WTC11 (cell line): ENCODE measurements at regions not wholly inside any gene's neighbourhood (a gene's known extent, or its start where the extent isn't known, plus 50 kb on each side); places are given as distances from the start of the nearest gene placed in this dataset.
"Not testable (repeated sequence)": the region's sequence is repeated elsewhere in the genome, so short reads cannot be mapped to it uniquely, and the experiment has no call there.

ENCODE experiments used
- ATAC-seq: fragments of 200-7000 bp; cut with Tn5 transposase; 2 replicates; pipeline ENCODE4 v1.10.0; 2021; ENCODE audit warnings: mild to moderate bottlenecking, moderate library complexity
- CTCF ChIA-PET: fragments of 300-600 bp; sonication (Branson Sonifier 250); formaldehyde crosslinking; loops from one replicate; lab custom pipeline; 2021; ENCODE audit warnings: antibody characterized with exemption; lab: Charles Lee
- POLR2A ChIA-PET: fragments of 350-600 bp; sonication (Branson Sonifier 250); formaldehyde crosslinking; loops from one replicate; lab custom pipeline; 2021; ENCODE audit warnings: antibody characterized with exemption; lab: Charles Lee
- DNase-seq: peaks from one replicate; pipeline ENCODE4 v3.0.0; 2021; ENCODE audit warnings: low spot score
- H3K27ac Mint-ChIP-seq: 2 replicates; pipeline ENCODE4 v1.8.0; 2021; ENCODE audit warnings: mixed read lengths
- H3K27me3 Mint-ChIP-seq: 2 replicates; pipeline ENCODE4 v1.8.0; 2021; ENCODE audit warnings: low read depth, mild to moderate bottlenecking, moderate library complexity, mixed read lengths
- H3K36me3 Mint-ChIP-seq: 2 replicates; pipeline ENCODE4 v1.8.0; 2021; ENCODE audit warnings: mixed read lengths
- H3K4me1 Mint-ChIP-seq: 2 replicates; pipeline ENCODE4 v1.8.0; 2022; ENCODE audit warnings: mixed read lengths
- H3K4me3 Mint-ChIP-seq: 2 replicates; pipeline ENCODE4 v1.8.0; 2021; ENCODE audit warnings: mild to moderate bottlenecking, moderate library complexity, mixed read lengths
- H3K9me3 Mint-ChIP-seq: 2 replicates; pipeline ENCODE4 v1.8.0; 2021; ENCODE audit warnings: mixed read lengths
- CBFB ChIP-seq: sonication (generic); formaldehyde crosslinking; IDR thresholded peaks from 2 replicates; pipeline ENCODE4 v1.8.1; 2022; ENCODE audit warnings: mild to moderate bottlenecking, low read depth, missing genetic modification reagents
- CREM ChIP-seq: sonication (generic); formaldehyde crosslinking; IDR thresholded peaks from 2 replicates; pipeline ENCODE4 v1.8.1; 2022; ENCODE audit warnings: mild to moderate bottlenecking, missing genetic modification reagents, moderate library complexity
- FOXJ3 ChIP-seq: sonication (generic); formaldehyde crosslinking; IDR thresholded peaks from 2 replicates; pipeline ENCODE4 v1.9.0; 2021; ENCODE audit warnings: missing genetic modification reagents, mild to moderate bottlenecking, borderline replicate concordance
- KAT7 ChIP-seq: sonication (generic); formaldehyde crosslinking; IDR thresholded peaks from 2 replicates; pipeline ENCODE4 v1.8.1; 2023; ENCODE audit warnings: missing genetic modification reagents, mild to moderate bottlenecking, borderline replicate concordance
- NR1H2 ChIP-seq: sonication (generic); formaldehyde crosslinking; IDR thresholded peaks from 2 replicates; pipeline ENCODE4 v1.9.0; 2021; ENCODE audit warnings: mild to moderate bottlenecking, moderate library complexity, missing genetic modification reagents
- ZNF138 ChIP-seq: sonication (generic); formaldehyde crosslinking; conservative IDR thresholded peaks from 2 replicates; pipeline ENCODE4 v1.8.1; 2022; ENCODE audit warnings: mild to moderate bottlenecking, moderate library complexity, missing genetic modification reagents
- ZNF219 ChIP-seq: sonication (generic); formaldehyde crosslinking; IDR thresholded peaks from 2 replicates; pipeline ENCODE4 v1.8.0; 2023; ENCODE audit warnings: missing genetic modification reagents, mild to moderate bottlenecking, borderline replicate concordance
- ZNF396 ChIP-seq: fragments of 250-450 bp; sonication (Bioruptor Pico); IDR thresholded peaks from 2 replicates; pipeline ENCODE4 v1.8.0; 2021; ENCODE audit warnings: mild to moderate bottlenecking, moderate library complexity, borderline replicate concordance
- TF ChIP-seq, protein P1 (sequence below): sonication (generic); formaldehyde crosslinking; IDR thresholded peaks from 2 replicates; pipeline ENCODE4 v1.8.0; 2023; ENCODE audit warnings: missing genetic modification reagents
- TF ChIP-seq, protein P2 (sequence below): sonication (generic); formaldehyde crosslinking; IDR thresholded peaks from 2 replicates; pipeline ENCODE4 v1.8.1; 2023; ENCODE audit warnings: mild to moderate bottlenecking, missing genetic modification reagents, moderate library complexity
- TF ChIP-seq, protein P3 (sequence below): sonication (generic); formaldehyde crosslinking; IDR thresholded peaks from 2 replicates; pipeline ENCODE4 v1.8.1; 2022; ENCODE audit warnings: missing genetic modification reagents, borderline replicate concordance
- TF ChIP-seq, protein P4 (sequence below): sonication (generic); formaldehyde crosslinking; IDR thresholded peaks from 2 replicates; pipeline ENCODE4 v1.8.0; 2022; ENCODE audit warnings: mild to moderate bottlenecking, missing genetic modification reagents
- TF ChIP-seq, protein P5 (sequence below): fragments of 250-450 bp; sonication (Bioruptor Pico); IDR thresholded peaks from 2 replicates; pipeline ENCODE4 v1.8.0; 2021; ENCODE audit warnings: mild to moderate bottlenecking
- TF ChIP-seq, protein P6 (sequence below): fragments of 250-450 bp; sonication (Bioruptor Pico); IDR thresholded peaks from 2 replicates; pipeline ENCODE4 v1.9.0; 2021; ENCODE audit warnings: moderate library complexity, mild to moderate bottlenecking, inconsistent platforms, borderline replicate concordance
- TF ChIP-seq, protein P7 (sequence below): fragments of 200-600 bp; IDR thresholded peaks from 2 replicates; pipeline ENCODE4 v1.8.0; 2022; ENCODE audit warnings: antibody characterized with exemption
- TF ChIP-seq, protein P8 (sequence below): sonication (generic); formaldehyde crosslinking; IDR thresholded peaks from 2 replicates; pipeline ENCODE4 v1.8.1; 2023; ENCODE audit warnings: mild to moderate bottlenecking, missing genetic modification reagents, borderline replicate concordance
- TF ChIP-seq, protein P9 (sequence below): sonication (generic); formaldehyde crosslinking; IDR thresholded peaks from 2 replicates; pipeline ENCODE4 v1.8.0; 2022; ENCODE audit warnings: mild to moderate bottlenecking, missing genetic modification reagents
- TF ChIP-seq, protein P10 (sequence below): sonication (generic); formaldehyde crosslinking; IDR thresholded peaks from 2 replicates; pipeline ENCODE4 v1.8.1; 2022; ENCODE audit warnings: mild to moderate bottlenecking, missing genetic modification reagents, moderate library complexity, borderline replicate concordance

DNA sequence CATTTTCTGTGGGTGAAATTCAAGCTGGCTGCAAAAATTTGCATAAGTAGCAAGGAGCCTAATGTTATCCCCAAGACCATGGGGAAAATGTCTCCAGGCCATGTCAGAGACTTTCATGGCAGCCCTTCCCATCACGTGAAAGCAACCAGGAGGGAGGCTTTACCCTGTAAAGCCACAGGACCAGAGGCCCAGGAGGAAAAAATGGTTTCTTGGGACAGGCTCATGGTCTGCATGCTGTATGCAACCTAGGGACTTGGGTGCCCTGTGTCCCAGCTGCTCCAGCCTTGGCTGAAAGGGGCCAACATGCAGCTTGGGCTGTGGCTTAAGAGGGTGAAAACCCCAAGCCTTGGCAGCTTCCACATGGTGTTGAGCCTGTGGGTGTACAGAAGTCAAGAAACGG is 489.3 kb downstream of the PRR16 start:
- Mint-ChIP-seq H3K36me3 (peaks cover 49% of the 10 kb centered on the region), H3K9me3 (peaks cover 54% of the 10 kb centered on the region), H3K4me1 (peaks cover 13% of the 10 kb centered on the region)
- H3K4me3 Mint-ChIP-seq, H3K27ac Mint-ChIP-seq, ATAC-seq, CTCF ChIA-PET, H3K27me3 Mint-ChIP-seq, POLR2A ChIA-PET, DNase-seq: not testable (repeated sequence)

DNA sequence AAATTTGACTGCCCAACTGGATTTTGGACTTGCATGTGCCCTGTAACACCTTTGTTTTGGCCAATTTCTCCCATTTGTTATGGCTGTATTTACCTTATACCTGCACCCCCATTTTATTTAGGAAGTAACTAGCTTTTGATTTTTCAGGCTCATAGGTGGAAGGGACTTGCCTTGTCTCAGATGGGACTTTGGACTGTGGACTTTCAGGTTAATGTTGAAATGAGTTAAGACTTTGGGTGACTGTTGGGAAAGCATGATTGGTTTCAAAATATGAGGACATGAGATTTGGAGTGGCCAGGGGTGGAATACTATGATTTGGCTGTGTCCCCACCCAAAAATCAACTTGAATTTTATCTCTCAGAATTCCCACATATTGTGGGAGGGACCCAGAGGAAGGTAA is 490.2 kb downstream of the PRR16 start:
- Mint-ChIP-seq H3K9me3 (peaks cover 52% of the 10 kb centered on the region), H3K4me3 (no peak overlapping the region), H3K4me1 (peaks cover 7% of the 10 kb centered on the region), H3K27me3 (no peaks in the 10 kb centered on the region), H3K27ac (no peak overlapping the region), H3K36me3 (peaks cover 46% of the 10 kb centered on the region)
- ATAC-seq (no peak), DNase-seq (no peak)
- TF ChIP-seq, protein P1, sequence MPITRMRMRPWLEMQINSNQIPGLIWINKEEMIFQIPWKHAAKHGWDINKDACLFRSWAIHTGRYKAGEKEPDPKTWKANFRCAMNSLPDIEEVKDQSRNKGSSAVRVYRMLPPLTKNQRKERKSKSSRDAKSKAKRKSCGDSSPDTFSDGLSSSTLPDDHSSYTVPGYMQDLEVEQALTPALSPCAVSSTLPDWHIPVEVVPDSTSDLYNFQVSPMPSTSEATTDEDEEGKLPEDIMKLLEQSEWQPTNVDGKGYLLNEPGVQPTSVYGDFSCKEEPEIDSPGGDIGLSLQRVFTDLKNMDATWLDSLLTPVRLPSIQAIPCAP (CRISPR knock-in tag) = no peak
- no peak for TF ChIP-seq NR1H2 (CRISPR knock-in tag)
- TF ChIP-seq CREM (CRISPR knock-in tag) = no peak
- TF ChIP-seq, protein P2, sequence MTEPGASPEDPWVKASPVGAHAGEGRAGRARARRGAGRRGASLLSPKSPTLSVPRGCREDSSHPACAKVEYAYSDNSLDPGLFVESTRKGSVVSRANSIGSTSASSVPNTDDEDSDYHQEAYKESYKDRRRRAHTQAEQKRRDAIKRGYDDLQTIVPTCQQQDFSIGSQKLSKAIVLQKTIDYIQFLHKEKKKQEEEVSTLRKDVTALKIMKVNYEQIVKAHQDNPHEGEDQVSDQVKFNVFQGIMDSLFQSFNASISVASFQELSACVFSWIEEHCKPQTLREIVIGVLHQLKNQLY (CRISPR knock-in tag) = no peak
- TF ChIP-seq, protein P3, sequence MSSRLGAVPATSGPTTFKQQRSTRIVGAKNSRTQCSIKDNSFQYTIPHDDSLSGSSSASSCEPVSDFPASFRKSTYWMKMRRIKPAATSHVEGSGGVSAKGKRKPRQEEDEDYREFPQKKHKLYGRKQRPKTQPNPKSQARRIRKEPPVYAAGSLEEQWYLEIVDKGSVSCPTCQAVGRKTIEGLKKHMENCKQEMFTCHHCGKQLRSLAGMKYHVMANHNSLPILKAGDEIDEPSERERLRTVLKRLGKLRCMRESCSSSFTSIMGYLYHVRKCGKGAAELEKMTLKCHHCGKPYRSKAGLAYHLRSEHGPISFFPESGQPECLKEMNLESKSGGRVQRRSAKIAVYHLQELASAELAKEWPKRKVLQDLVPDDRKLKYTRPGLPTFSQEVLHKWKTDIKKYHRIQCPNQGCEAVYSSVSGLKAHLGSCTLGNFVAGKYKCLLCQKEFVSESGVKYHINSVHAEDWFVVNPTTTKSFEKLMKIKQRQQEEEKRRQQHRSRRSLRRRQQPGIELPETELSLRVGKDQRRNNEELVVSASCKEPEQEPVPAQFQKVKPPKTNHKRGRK (CRISPR knock-in tag) = no peak
- no peak for TF ChIP-seq ZNF219 (CRISPR knock-in tag)
- TF ChIP-seq, protein P4, sequence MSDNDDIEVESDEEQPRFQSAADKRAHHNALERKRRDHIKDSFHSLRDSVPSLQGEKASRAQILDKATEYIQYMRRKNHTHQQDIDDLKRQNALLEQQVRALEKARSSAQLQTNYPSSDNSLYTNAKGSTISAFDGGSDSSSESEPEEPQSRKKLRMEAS (CRISPR knock-in tag) = no peak
- TF ChIP-seq, protein P5, sequence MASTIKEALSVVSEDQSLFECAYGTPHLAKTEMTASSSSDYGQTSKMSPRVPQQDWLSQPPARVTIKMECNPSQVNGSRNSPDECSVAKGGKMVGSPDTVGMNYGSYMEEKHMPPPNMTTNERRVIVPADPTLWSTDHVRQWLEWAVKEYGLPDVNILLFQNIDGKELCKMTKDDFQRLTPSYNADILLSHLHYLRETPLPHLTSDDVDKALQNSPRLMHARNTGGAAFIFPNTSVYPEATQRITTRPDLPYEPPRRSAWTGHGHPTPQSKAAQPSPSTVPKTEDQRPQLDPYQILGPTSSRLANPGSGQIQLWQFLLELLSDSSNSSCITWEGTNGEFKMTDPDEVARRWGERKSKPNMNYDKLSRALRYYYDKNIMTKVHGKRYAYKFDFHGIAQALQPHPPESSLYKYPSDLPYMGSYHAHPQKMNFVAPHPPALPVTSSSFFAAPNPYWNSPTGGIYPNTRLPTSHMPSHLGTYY (CRISPR knock-in tag) = no peak
- TF ChIP-seq KAT7 (CRISPR knock-in tag) = no peak
- TF ChIP-seq FOXJ3 (CRISPR knock-in tag) = no peak
- TF ChIP-seq, protein P6, sequence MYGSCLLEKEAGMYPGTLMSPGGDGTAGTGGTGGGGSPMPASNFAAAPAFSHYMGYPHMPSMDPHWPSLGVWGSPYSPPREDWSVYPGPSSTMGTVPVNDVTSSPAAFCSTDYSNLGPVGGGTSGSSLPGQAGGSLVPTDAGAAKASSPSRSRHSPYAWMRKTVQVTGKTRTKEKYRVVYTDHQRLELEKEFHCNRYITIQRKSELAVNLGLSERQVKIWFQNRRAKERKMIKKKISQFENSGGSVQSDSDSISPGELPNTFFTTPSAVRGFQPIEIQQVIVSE (CRISPR knock-in tag) = no peak
- TF ChIP-seq, protein P7, sequence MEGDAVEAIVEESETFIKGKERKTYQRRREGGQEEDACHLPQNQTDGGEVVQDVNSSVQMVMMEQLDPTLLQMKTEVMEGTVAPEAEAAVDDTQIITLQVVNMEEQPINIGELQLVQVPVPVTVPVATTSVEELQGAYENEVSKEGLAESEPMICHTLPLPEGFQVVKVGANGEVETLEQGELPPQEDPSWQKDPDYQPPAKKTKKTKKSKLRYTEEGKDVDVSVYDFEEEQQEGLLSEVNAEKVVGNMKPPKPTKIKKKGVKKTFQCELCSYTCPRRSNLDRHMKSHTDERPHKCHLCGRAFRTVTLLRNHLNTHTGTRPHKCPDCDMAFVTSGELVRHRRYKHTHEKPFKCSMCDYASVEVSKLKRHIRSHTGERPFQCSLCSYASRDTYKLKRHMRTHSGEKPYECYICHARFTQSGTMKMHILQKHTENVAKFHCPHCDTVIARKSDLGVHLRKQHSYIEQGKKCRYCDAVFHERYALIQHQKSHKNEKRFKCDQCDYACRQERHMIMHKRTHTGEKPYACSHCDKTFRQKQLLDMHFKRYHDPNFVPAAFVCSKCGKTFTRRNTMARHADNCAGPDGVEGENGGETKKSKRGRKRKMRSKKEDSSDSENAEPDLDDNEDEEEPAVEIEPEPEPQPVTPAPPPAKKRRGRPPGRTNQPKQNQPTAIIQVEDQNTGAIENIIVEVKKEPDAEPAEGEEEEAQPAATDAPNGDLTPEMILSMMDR = no peak
- no peak for TF ChIP-seq ZNF396 (CRISPR knock-in tag)
- TF ChIP-seq, protein P8, sequence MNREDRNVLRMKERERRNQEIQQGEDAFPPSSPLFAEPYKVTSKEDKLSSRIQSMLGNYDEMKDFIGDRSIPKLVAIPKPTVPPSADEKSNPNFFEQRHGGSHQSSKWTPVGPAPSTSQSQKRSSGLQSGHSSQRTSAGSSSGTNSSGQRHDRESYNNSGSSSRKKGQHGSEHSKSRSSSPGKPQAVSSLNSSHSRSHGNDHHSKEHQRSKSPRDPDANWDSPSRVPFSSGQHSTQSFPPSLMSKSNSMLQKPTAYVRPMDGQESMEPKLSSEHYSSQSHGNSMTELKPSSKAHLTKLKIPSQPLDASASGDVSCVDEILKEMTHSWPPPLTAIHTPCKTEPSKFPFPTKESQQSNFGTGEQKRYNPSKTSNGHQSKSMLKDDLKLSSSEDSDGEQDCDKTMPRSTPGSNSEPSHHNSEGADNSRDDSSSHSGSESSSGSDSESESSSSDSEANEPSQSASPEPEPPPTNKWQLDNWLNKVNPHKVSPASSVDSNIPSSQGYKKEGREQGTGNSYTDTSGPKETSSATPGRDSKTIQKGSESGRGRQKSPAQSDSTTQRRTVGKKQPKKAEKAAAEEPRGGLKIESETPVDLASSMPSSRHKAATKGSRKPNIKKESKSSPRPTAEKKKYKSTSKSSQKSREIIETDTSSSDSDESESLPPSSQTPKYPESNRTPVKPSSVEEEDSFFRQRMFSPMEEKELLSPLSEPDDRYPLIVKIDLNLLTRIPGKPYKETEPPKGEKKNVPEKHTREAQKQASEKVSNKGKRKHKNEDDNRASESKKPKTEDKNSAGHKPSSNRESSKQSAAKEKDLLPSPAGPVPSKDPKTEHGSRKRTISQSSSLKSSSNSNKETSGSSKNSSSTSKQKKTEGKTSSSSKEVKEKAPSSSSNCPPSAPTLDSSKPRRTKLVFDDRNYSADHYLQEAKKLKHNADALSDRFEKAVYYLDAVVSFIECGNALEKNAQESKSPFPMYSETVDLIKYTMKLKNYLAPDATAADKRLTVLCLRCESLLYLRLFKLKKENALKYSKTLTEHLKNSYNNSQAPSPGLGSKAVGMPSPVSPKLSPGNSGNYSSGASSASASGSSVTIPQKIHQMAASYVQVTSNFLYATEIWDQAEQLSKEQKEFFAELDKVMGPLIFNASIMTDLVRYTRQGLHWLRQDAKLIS (CRISPR knock-in tag) = no peak
- TF ChIP-seq, protein P9, sequence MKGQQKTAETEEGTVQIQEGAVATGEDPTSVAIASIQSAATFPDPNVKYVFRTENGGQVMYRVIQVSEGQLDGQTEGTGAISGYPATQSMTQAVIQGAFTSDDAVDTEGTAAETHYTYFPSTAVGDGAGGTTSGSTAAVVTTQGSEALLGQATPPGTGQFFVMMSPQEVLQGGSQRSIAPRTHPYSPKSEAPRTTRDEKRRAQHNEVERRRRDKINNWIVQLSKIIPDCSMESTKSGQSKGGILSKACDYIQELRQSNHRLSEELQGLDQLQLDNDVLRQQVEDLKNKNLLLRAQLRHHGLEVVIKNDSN (CRISPR knock-in tag) = no peak
- TF ChIP-seq, protein P10, sequence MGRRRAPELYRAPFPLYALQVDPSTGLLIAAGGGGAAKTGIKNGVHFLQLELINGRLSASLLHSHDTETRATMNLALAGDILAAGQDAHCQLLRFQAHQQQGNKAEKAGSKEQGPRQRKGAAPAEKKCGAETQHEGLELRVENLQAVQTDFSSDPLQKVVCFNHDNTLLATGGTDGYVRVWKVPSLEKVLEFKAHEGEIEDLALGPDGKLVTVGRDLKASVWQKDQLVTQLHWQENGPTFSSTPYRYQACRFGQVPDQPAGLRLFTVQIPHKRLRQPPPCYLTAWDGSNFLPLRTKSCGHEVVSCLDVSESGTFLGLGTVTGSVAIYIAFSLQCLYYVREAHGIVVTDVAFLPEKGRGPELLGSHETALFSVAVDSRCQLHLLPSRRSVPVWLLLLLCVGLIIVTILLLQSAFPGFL (CRISPR knock-in tag) = no peak
- TF ChIP-seq ZNF138 = no peak
- TF ChIP-seq CBFB (CRISPR knock-in tag) = no peak
- CTCF ChIA-PET = no interaction called here
- POLR2A ChIA-PET = no interaction called here
